ENCODE measurements at regions not wholly inside any gene's neighbourhood (a gene's known extent, or its start where the extent isn't known, plus 50 kb on each side); places are given as distances from the start of the nearest gene placed in this dataset.
"Not testable (repeated sequence)": the region's sequence is repeated elsewhere in the genome, so short reads cannot be mapped to it uniquely, and the experiment has no call there.

DNA sequence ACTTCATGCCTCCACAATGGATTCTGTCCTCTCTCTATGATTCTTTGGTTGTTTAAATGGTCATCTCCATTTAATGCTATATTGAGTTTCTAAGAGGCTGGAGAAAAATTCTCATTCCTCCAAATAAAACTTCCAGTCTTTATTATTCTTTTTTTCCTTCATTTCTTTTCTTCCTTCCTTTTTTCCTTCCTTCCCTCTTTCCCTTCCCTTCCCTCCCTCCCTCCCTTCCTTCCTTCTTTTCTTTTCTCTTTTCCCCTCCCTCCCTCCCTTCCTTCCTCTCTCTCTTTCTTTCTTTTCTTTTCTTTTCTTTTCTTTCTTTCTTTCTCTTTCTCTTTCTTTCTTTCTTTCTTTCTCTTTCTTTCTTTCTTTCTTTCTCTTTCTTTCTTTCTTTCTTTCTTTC is 386.1 kb upstream of the PROX1 start:
- TF ChIP-seq, protein P1, sequence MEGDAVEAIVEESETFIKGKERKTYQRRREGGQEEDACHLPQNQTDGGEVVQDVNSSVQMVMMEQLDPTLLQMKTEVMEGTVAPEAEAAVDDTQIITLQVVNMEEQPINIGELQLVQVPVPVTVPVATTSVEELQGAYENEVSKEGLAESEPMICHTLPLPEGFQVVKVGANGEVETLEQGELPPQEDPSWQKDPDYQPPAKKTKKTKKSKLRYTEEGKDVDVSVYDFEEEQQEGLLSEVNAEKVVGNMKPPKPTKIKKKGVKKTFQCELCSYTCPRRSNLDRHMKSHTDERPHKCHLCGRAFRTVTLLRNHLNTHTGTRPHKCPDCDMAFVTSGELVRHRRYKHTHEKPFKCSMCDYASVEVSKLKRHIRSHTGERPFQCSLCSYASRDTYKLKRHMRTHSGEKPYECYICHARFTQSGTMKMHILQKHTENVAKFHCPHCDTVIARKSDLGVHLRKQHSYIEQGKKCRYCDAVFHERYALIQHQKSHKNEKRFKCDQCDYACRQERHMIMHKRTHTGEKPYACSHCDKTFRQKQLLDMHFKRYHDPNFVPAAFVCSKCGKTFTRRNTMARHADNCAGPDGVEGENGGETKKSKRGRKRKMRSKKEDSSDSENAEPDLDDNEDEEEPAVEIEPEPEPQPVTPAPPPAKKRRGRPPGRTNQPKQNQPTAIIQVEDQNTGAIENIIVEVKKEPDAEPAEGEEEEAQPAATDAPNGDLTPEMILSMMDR (IDR thresholded peaks at IDR 0.05; ENCODE audit: poor library complexity), result not testable (repeated sequence)
- not testable (repeated sequence) for TF ChIP-seq EZH2 (IDR thresholded peaks at IDR 0.05; ENCODE audit: borderline replicate concordance)

All from hepatocyte (in vitro differentiated cells).